ENCODE measurements at regions not wholly inside any gene's neighbourhood (a gene's known extent, or its start where the extent isn't known, plus 50 kb on each side); places are given as distances from the start of the nearest gene placed in this dataset.

DNA sequence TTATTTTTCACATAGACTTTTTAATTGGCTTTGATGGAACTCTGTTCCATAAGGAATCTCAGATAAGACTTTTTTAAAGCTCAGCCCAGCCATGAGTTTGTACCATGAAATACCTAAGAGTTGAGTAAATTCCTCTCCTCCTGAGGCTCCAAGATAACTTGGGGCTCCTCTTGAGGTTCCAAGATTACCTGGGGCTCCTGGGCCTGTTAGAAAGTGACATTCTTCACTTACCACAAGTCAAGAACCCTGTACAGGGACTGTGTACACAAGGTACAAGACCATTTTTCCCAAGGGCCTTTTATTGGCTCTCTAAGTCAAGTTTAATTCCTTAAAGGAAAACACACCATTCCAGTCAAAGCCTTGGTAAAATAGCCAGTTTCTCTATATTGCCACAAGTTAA lies 111.3 kb upstream of the PRR20G start:
- DNase-seq (ENCODE audit: low spot score), result no peak

DNA sequence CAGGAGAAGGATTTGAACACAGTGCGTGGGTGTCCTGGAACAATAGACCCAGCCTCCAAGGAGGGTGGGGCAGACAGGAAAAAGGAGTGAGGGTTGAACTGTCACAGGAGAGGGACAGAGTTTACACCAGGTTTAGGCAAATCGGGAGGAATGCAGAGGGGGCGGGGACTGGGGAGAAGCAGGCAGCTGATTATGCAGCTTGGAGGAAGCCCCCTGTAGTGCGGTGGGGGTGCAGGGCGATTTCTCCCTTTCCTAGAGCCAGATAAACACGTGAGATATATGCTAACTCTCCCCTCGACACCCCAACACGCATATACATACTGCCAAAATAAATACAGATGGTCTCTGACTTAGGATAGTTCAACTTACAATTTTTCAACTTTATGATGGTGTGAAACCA lies 108.6 kb upstream of the PRR20G start:
- no peak for DNase-seq (ENCODE audit: low spot score)

DNA sequence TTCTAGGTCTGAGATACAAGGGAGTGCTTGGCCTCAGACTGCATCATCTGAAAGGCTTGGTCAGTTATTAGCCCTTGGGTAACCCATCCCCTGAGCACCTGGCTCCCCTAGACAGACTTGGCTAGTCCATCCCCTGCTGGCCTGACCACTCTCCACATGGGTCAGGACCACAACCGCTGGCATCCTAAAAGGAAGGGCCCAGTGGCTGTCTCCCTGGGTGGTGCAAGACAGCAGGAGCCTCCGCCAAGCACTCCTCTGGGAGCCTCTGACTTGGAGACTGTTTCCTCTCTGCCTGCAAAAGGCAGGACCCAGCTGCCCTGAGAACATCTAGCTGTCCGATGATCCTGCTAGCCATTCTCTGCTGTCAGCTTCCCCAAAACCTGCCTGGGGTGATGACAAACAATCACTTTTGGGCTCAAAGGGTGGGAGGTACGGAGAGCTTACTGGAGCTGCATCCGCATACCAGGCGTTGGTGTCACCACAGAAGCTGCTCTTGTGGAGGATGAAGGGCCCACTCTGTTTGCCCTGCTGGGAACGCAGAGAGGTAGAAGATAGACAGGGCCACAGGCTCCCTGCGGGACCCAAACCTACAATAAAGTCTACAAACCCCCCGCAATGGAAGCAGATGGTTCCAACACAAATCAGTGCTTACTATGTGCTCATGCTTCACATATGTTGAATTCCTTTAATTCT lies 108.0 kb upstream of the PRR20G start:
- no peak for DNase-seq (ENCODE audit: low spot score)

DNA sequence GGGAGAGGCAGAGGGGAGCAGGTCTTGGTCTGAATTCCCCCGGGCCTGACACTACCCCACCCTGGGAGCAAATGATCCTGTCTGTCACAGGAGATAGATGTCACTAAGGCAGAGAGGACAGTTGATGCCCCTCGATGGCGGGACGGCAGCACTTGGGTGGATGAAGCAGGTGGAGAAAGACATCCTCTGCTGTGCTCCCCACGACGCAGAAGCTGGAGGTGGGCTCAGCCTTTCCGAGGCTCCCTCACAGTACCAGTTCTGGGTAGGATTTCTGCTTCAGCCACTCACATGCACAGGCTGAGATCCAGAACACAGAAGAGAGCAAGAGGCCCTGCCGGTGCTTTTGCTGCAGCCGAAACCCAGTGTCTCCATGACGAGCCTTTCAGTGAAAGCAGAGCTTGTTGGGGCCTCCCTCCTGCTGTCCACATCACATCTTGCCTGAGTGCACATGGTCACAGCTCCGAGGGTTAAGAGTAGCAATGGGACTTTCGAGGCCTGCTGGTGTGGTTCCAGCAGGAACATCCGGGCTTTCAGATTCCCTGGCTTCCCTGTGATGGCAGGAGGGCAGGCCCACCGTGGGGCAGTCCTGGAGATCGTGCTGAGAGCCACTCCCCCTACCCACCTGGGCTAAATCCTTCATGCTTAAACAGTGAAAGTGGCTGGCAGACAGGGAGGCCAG lies 107.3 kb upstream of the PRR20G start:
- DNase-seq (ENCODE audit: low spot score), result no peak

DNA sequence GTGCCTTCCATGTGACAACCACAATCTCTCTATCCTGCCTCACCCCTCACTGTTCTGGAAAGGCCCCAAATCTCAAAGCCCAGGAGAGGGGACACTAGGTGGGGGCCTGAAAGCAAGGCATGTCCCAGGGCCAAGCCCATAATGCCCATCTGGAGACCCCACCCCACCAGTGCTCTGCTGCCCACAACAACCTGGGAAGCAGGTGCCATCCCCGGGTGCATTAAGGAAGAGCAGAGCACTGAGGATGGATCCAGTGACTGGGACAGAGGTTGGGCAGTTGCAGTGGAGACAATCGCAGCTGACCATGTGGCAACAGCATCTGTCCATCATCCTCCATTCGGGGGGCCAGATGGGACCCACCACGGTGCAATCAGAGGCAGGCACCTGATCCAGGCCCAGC lies 106.2 kb upstream of the PRR20G start:
- DNase-seq (ENCODE audit: low spot score), result no peak

DNA sequence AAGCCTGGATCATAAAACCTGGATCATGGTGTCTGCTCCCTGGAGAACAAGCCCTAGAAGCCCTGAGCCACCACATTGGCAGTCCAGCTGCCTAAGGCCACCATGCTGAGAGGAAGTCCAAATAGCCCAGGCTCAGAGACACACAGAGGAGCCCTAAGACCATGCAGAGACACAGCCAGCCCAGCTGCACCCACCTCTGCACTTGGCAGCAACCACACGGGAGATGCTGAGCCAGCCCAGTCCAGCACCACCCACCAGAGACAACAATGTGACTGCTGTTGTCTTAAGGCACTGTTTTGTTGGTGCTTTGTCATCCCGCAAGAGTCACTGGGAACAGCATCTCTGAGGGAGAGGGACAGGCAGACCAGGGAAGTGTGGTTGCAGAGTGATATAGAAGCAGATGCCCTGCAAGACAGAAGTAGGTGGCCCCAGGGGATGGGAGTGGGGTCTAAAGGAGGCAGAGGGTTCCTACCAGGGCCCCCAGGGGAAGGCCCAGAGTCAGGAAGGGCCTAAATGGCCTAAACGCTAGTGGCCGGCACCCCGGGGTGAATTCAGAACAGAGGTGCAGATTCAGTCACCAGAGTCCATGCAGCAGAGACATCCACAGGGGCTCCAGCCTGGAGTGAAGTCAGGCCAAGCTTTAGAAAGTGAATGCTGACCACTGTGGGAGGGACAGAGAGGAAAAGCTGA lies 105.4 kb upstream of the PRR20G start:
- no peak for DNase-seq (ENCODE audit: low spot score)

DNA sequence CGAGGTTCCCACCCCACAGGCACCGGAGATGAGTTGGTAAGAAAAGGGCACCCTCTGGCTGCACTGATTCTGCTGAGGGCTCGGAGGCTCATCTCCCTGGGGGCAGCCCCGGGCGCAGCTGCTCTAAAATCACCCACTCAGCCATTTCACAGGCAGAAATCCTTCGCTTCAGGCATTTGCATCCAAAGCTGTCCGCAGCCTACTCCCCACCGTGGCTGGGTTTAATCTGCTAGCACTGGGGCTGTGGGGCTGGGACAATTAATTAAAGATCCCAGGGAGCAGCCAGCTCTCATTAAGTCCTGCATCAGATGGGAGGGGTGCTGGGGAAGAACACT lies 104.3 kb upstream of the PRR20G start:
- DNase-seq (ENCODE audit: low spot score), result no peak

DNA sequence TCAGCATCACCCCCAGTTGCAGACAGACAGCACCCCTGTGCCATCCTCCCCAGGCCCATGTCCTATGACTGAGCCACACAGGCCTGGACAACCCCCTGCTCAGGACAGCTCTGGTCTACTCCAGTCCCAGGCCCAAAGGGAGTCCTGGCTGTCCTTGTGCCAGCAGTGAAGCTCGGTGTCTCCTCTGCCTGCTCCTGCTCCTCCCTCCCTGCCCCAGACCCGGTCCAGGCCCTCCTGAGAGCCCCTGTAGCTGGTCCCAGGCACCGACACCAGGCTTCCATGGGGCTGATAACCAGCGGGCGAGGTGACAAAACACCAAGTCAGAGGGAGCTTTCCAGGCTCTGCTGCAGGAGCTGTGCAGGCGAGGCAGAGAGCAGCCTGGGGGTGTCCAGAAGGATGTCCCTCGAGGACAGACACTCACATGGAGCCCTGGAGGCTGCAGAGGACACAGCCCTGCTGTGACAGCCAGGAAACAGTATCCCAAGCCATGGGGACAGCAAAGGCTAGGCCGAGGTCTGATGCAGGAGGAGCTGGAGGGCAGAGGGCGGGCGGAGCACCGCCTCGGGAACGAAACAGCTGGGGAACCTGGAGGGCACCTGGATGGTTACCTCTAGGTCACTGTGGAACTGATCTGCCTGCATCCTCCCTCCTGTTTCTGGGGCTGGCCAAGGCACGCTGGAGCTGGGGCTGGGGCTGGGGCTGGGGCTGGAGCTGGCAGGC lies 103.8 kb upstream of the PRR20G start:
- no peak for DNase-seq (ENCODE audit: low spot score)

DNA sequence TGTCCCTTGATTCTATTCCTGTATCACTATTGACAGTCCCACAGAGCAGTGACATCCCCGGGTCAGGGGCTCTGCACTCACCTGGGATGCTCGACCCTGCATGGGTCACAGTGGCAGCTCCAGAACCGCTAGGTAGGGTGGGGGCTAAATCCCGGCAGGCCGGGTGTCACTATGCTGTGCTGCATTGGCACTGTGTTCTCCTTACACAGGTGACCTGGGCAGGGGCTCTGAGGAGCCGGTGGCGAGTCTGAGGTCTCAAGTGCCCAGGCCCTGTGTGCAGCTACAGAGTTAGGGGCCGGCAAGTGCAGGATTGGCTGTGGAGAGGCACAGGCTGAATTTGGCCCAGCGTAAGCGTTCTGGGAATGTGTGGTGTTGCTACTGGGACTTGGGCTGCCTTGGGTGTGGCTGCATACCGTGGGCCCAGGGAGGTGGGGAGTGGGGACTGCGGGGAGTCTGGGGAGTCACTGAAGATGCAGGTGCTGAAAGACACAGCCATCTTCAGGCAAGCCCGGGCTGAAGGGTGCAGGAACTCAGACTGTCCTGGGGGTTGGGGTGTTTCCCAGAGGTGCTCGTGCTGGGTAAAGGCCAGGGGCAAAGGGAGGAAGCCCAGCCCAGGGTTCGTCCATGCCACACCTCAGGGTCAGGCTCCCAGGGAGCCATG lies 102.6 kb upstream of the PRR20G start:
- DNase-seq (ENCODE audit: low spot score), result no peak

DNA sequence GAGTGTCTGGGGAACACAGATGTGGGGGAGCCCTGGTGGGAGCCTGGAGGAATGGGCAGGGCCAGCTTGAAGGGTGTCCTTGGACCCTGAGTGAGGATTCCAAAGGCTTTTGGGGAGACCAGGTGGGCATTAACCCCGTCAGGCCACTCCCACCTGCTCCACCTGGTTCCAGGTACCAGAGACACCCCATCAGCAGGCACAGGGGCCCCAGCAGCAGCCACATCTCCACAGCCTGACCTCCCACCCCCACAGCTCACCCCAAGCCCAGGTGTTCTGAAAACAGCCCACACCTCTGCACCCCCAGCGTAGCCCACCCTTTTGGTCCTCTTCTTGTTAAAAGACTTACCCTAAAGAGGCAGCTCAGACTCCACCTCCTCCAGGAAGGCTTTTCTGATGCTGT lies 102.1 kb upstream of the PRR20G start:
- no peak for DNase-seq (ENCODE audit: low spot score)

DNA sequence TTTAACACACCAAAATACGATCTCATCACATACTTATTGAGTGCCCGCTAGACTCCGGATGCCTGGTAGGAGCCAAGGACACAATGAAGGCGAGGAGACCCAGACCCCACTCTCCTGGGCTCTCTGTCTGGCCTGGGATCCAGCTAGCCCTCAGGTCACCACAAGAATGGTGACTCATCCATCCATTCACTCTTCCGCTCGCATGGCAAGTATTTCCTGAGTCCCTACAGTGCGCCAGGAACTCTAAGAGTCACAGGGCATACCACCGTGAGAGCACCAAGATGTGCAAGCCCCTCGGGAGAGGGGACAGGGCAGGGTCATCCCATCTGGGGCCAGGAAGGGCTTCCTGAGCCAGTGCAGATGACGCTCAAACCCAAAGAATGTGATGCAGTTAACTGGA lies 101.6 kb upstream of the PRR20G start:
- DNase-seq (ENCODE audit: low spot score), result no peak

DNA sequence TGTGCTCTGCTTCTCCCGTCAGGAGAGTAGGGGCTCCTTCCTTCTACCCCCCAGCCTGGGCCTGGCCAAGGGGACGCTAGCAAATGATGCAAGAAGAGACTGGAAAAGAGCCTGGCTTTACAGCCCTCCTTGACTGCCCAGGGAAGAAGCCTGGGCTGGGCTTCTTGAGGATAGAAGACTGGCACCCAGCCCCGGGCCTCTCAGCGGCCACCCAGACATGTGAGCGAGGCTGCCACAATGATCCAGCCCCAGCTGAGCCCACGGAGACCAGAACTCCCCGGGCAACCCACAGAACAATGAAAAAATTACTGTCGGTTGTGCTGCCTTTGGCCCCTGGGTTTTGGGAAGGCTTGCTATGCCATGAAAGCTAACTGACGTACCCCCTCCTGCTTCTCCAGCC lies 100.6 kb upstream of the PRR20G start:
- DNase-seq (ENCODE audit: low spot score), result no peak

DNA sequence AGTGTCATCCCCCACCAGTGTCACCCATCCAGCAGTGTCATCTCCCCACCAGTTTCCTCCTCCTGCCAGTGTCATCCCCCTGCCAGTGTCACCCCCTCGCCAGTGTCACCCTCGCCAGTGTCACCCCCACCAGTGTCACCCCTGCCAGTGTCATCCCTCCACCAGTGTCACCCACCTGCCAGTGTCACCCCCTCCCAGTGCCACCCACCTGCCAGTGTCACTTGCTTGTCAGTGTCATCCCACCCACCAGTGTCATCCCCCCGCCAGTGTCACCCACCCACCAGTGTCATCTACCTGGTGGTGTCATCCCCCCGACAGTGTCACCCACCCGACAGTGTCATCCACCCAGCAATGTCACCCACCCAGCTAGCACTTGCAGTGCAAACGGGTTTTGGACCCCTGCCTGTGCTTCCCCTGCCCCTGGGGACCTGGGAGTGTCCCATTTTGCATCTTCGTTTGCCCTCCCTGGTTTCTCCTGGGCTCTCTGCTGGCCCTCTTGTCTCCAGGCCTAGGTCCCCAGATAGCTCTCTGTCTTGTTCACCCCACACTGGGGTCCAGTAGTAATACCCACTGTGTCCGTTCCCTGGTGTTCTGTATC lies 99.8 kb upstream of the PRR20G start:
- no peak for DNase-seq (ENCODE audit: low spot score)

DNA sequence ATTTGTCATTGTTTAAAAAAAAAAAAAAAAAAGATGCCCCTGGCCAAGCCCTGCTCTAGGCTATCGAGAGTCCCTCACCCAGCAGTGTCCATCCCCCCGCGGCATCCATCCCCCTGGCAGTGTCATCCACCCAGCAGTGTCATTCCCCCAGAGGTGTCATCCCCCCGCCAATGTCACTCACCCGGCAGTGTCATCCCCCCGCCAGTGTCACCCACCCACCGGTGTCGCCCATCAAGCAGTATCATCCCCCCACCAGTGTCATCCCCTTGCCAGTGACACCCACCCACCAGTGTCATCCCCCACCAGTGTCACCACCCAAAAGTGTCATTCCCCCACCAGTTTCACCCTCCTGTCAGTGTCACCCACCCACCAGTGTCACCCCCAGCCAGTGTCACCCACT lies 99.3 kb upstream of the PRR20G start:
- no peak for DNase-seq (ENCODE audit: low spot score)

DNA sequence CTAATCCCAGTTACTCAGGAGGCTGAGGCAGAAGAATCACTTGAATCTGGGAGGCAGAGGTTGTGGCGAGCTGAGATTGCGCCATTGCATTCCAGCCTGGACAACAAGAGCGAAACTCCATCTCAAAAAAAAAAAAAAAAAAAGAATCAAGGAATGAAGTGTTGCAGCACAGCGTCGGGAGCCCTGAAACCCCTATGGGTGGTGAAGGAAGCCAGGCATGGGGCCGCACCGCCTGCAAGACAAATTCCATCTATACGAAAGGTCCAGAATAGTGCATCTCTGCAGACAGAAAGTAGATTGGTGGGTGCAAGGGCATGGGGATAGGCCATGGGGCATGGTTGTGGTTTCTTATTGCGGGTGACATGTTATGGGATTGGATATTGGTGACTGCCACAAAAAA lies 98.6 kb upstream of the PRR20G start:
- no peak for DNase-seq (ENCODE audit: low spot score)

DNA sequence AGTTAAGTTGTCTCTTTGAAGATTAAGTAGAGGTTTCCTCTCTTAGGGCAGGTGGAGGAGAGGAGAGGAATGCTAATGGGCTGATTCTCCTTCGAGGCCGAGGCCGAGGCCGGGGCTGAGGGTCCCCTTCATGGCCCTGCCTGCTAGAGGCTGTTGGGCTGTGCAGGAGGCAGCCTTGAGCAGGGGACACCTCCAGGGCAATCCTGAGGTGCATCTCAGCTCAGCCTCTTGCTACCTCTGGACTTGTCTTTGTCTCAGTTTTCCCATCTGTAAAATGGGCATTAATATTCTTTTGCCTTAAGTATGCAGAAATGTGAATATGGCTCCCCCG lies 97.7 kb upstream of the PRR20G start:
- no peak for DNase-seq (ENCODE audit: low spot score)

DNA sequence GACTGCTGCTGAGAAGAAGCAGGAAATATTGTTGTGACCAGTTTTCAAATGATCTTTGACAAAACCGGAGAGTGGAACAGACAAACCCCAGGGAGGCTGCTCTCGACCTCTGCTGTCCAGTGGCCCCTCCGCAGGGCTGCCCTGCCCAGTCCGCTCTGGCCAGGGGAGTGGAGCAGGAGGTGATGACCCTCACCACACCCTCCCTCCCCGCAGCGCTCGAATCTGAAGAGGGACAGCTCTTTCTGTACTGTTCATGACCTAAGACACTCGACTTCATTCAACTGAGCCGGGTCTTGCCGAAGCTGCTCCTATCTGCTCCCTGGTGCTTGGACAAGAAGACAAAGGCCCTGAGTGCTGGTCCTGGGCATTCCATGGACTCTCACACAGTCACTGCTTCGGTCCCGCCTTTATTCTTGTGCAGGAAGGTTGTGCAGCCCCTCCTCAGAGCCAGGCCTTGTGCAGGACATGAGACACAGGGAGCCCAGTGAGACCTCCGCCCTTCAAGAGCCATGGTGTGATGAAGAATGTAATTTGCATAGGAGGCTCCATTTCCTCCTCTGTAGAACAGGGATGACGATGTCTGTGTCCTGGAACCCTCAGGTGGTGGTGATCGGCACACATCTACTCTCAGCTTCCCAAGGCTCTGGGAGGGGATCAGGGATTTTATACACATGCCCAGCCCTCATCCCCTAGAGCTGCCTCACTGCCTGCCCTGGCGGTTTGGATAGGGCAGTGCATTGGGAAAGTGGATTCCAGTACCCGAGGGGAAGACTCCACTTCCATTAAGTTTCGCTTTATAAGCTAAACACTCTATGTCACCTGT lies 97.1 kb upstream of the PRR20G start:
- no peak for DNase-seq (ENCODE audit: low spot score)

DNA sequence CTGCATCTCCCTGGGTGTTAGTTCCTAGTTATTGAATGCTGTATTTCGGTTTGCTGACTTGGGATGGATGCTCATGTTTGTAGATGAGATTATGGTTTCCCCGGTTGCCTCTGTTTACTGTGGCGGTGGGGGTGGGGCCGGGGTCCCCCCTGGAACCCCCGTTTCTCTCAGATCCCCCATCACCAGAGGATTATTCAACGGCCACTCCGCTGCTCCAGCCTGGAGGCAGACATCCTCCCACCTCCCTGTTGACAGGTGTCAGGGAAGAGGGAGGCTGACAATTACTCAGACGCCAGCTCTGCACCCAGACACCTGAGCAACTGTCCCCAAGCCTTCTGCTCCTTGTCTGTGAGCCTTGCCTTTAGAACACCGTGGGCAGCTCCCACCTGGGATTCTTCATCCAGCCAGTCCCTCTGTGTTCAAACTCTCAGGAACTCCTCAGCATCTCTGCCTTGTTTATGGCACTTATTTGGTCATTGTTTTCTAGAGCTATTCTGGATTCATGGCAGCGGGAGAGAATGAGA lies 95.9 kb upstream of the PRR20G start:
- DNase-seq (ENCODE audit: low spot score), result no peak

DNA sequence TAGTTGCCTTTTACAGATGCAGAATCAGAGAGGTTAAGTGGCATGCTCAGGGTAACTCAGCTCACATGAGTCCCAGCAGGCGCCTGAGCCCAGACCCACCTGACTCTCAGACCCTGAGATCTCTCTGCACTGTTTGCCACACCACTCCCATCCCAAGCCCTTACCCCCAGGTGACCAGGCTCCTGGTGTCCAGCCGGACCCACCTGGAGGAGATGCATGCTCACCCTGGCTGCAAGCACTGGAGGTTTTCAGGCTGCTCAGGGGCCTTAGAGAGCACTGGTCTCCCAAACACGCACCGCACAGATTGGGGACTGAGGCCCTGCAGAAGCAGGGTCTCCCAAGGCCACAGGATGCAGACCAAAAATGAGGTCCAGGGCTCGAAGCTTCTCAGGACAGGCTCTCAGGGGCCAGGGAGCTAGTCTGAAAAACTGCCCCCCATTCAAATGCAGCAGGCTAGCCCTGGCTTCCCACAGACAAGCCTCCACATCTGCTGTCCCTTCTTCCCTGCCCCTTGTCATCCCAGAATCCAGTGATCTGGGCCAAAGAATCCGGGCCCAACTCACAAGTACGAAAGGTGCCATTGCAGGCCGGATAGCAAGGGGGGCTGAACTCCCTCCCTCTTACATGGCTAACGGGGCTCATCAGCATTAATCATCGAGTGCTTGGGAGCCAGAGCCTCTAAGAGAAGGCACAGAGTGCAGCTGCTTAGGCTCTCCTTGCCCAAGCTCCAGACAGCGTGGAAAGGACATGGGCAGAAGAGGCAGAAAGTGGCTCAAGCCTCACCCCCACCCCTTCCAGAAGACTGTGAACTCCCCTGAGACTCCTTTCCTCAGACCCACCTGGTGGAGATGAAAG lies 90.2 kb upstream of the PRR20G start:
- DNase-seq (ENCODE audit: low spot score), result no peak

Data from AG20443 (cell line).